Breast epithelium (tissue), 3 donors: ENCODE measurements at regions not wholly inside any gene's neighbourhood (a gene's known extent, or its start where the extent isn't known, plus 50 kb on each side); places are given as distances from the start of the nearest gene placed in this dataset.

Source experiments
- CTCF ChIP-seq, 3 donors: fragments of 450-650 bp; IDR thresholded peaks; one replicate each; pipeline ENCODE4 v1.5.1; 2016 to 2017; ENCODE audit warnings: antibody characterized with exemption in 3 of 3, mild to moderate bottlenecking in 3 of 3, moderate library complexity in 3 of 3
- POLR2A ChIP-seq: fragments of 450-650 bp; IDR thresholded peaks from one replicate; pipeline ENCODE4 v1.6.1; 2016; ENCODE audit warnings: antibody characterized with exemption, mild to moderate bottlenecking, moderate library complexity
- POLR2AphosphoS5 ChIP-seq, 3 donors: sonication (generic); formaldehyde crosslinking; IDR thresholded peaks; one replicate each; pipeline ENCODE4 v1.6.1; 2017; ENCODE audit warnings: antibody characterized with exemption in 3 of 3

- TF ChIP-seq CTCF (IDR thresholded peaks at IDR 0.05) (no peak), POLR2A (no peak), POLR2AphosphoS5 (IDR thresholded peaks at IDR 0.05) (no peak)
Measured at GRCh38 chr7:124338861-124339260, 306.0 kb upstream of the TMEM229A start.
